Mucosa of descending colon (tissue), 3 donors: ENCODE measurements at regions not wholly inside any gene's neighbourhood (a gene's known extent, or its start where the extent isn't known, plus 50 kb on each side); places are given as distances from the start of the nearest gene placed in this dataset.

Source experiments
- ATAC-seq: fragments of 200-7000 bp; cut with Tn5 transposase; one replicate; pipeline ENCODE4 v1.9.1; 2020; ENCODE audit warnings: mild to moderate bottlenecking, moderate library complexity
- DNase-seq, 3 donors: peaks; one replicate each; pipeline ENCODE4 v3.0.0-alpha.2; 2020
- H3K36me3 ChIP-seq: fragments of 200-600 bp; one replicate; pipeline ENCODE4 v1.8.0; 2021; ENCODE audit warnings: low read depth, mild to moderate bottlenecking
- H3K4me1 ChIP-seq: fragments of 200-600 bp; one replicate; pipeline ENCODE4 v1.8.0; 2021; ENCODE audit warnings: low read depth, mild to moderate bottlenecking
- H3K4me3 ChIP-seq: fragments of 200-600 bp; one replicate; pipeline ENCODE4 v1.8.0; 2021; ENCODE audit warnings: mild to moderate bottlenecking
- H3K9me3 ChIP-seq: fragments of 200-600 bp; one replicate; pipeline ENCODE4 v1.8.0; 2021; ENCODE audit warnings: mild to moderate bottlenecking
- intact Hi-C, 2 donors: fragments of 100-400 bp; cut with DNase I in 1 of 2; cut with micrococcal nuclease in 1 of 2; formaldehyde crosslinking; loops; one replicate each; pipeline versions ENCODE4 v1.11.0 to v1.11.1; 2022; cut with DNase I, micrococcal nuclease
- TF ChIP-seq, protein P1 (sequence below): fragments of 200-600 bp; IDR thresholded peaks from one replicate; pipeline ENCODE4 v1.8.0; 2022; ENCODE audit warnings: antibody characterized with exemption, mild to moderate bottlenecking
- donor health status: DM: no; HTN: no; CAD: no; lungs with moderate emphysema.
- donor health status: DM: no; HTN: no; CAD: no.
- donor health status: DM: no; HTN: yes; CAD: no.

DNA sequence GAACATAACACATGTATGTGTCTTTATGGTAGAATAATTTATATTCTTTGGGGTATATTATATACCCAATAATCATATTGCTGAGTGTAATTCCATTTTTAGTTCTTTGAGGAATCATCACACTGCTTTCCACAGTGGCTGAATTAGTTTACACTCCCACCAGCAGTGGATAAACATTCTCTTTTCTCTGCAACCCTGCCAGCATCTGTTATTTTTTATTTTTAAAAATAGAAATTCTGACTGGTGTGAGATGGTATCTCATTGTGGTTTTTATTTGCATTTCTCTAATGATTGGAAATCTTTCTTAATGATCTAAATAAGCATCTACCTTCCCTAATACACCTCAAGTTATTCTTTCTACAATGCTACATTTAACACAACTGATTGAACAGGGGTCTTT, 346.2 kb upstream of the LYPLAL1 start:
- Histone ChIP-seq H3K4me3 (no peak overlapping the region), H3K36me3 (no peaks in the 10 kb centered on the region), H3K9me3 (no peaks in the 10 kb centered on the region), H3K4me1 (no peaks in the 10 kb centered on the region)
- ATAC-seq (no peak), DNase-seq (no peak)
- TF ChIP-seq, protein P1, sequence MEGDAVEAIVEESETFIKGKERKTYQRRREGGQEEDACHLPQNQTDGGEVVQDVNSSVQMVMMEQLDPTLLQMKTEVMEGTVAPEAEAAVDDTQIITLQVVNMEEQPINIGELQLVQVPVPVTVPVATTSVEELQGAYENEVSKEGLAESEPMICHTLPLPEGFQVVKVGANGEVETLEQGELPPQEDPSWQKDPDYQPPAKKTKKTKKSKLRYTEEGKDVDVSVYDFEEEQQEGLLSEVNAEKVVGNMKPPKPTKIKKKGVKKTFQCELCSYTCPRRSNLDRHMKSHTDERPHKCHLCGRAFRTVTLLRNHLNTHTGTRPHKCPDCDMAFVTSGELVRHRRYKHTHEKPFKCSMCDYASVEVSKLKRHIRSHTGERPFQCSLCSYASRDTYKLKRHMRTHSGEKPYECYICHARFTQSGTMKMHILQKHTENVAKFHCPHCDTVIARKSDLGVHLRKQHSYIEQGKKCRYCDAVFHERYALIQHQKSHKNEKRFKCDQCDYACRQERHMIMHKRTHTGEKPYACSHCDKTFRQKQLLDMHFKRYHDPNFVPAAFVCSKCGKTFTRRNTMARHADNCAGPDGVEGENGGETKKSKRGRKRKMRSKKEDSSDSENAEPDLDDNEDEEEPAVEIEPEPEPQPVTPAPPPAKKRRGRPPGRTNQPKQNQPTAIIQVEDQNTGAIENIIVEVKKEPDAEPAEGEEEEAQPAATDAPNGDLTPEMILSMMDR = no peak
- intact Hi-C loops = no loop called here

DNA sequence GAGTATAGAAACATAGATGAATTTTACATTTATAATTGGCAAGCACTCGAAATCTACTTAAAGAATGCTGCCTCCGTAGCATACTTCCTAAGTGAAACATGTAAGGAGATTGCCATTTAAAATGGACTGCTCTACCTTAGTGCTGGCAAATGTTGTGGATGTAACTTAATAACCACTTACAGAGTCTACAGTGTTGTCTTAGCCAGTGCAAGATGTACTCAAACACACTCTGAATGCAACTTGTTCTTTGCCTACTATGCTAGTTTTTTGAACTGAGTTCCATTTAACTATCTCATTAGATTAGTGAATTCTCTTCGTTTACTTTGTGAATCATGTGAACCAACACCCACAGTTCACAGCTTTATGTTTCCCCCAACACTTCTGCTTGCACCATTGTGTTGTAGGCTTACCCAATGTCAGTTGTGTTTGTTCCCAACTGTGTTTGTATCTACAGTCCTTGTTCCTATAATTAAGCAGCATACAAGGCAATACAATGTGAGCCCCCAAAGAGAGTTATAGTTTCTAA, 345.5 kb upstream of the LYPLAL1 start:
- TF ChIP-seq, protein P1 = no peak
- intact Hi-C loops = no loop called here
- DNase-seq (no peak), ATAC-seq (no peak)
- no peak overlapping the region for H3K4me3 ChIP-seq
- no peaks in the 10 kb centered on the region for H3K9me3 ChIP-seq
- H3K36me3 ChIP-seq = no peaks in the 10 kb centered on the region
- H3K4me1 ChIP-seq = no peaks in the 10 kb centered on the region

DNA sequence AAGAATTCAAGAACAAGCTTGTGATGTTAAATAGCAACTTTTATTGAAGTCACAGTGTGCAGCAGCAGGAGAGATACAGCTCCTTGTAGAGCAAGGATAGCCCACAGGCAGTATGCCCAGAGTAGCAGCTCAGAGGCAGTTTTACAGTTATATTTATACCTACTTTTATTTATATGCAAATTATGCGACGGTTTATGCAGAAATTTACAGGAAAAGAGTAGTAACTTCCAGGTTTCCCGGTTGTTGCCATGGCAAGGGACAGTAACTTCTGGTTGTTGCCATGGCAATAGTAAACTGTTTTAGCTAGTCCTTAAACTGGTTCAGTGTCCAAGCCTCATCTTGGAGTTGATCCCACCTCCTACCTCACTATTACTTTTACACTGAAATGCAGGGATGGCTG, 344.6 kb upstream of the LYPLAL1 start:
- Histone ChIP-seq H3K9me3 (no peaks in the 10 kb centered on the region), H3K4me3 (no peak overlapping the region), H3K4me1 (no peaks in the 10 kb centered on the region), H3K36me3 (no peaks in the 10 kb centered on the region)
- DNase-seq (no peak), ATAC-seq (no peak)
- intact Hi-C loops = no loop called here
- TF ChIP-seq, protein P1 = no peak

DNA sequence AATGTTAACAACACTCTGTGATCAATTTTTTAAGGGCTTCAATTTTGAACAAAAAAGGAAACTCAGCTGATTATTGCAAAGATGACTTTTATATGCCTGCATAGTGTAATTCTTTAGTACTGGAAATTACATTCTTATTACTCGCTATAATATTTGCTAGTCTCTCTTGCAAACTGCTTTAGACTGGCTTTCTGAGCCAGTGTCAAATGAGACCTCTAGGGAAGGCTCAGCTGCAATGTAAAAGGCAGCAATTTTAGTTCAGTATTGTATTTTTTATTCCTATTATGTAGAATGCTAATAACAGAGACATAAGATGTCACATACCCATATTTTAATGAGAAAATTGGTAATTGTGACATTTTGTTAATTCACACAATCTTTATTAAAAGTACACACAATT, 338.1 kb upstream of the LYPLAL1 start:
- Histone ChIP-seq H3K9me3 (no peaks in the 10 kb centered on the region), H3K4me3 (no peak overlapping the region), H3K36me3 (no peaks in the 10 kb centered on the region), H3K4me1 (no peaks in the 10 kb centered on the region)
- TF ChIP-seq, protein P1 = no peak
- no peak for DNase-seq
- no peak for ATAC-seq
- intact Hi-C loops = no loop called here

DNA sequence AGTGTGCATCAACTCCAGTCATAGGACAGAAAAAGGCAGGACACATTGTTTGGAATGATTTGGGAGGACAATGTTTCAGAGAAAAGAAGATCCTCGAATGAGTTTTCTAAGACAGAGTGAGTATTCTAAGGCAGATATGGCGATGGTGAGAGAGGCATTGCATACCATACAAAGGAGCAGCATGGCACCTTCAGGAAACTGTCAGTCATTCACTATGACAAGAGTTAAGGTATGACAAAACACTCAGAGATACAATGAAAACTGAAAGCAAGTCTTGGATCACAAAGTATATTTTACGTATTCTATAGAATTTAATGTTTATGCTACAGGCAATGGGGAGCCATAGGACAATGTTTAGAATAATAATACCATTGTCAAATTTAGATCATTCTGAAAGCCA, 337.4 kb upstream of the LYPLAL1 start:
- intact Hi-C loops = no loop called here
- Histone ChIP-seq H3K36me3 (no peaks in the 10 kb centered on the region), H3K9me3 (no peaks in the 10 kb centered on the region), H3K4me1 (no peaks in the 10 kb centered on the region), H3K4me3 (no peak overlapping the region)
- TF ChIP-seq, protein P1 = no peak
- ATAC-seq (no peak), DNase-seq (no peak)

DNA sequence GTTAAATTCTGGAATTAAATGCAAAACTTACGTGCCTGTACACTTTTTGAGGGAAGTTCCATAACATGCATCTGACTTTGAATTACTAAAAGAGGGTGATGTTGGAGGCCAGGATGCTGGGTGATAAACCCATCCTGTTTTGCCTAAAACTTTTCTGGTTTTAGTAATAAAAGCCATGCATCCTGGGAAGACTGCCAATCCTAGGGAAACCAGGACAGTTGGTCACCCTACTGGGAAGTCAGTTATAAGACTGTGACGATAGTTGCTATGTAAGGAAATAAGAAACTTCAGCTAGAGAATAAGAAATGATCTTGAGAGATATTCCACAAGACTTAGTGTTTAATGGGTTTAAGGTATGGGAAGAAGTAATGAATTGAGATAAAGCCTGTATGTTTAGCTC, 336.6 kb upstream of the LYPLAL1 start:
- Histone ChIP-seq H3K9me3 (no peaks in the 10 kb centered on the region), H3K4me3 (no peak overlapping the region), H3K4me1 (no peaks in the 10 kb centered on the region), H3K36me3 (no peaks in the 10 kb centered on the region)
- intact Hi-C loops = no loop called here
- ATAC-seq (no peak), DNase-seq (no peak)
- TF ChIP-seq, protein P1 = no peak
